Fibroblast of lung (primary cell): ENCODE measurements at regions not wholly inside any gene's neighbourhood (a gene's known extent, or its start where the extent isn't known, plus 50 kb on each side); places are given as distances from the start of the nearest gene placed in this dataset.

Experiments used
- CTCF ChIP-seq, 2 donors: IDR thresholded peaks in 1 of 2; conservative IDR thresholded peaks in 1 of 2; 1 replicate in 1 of 2; 2 replicates in 1 of 2; pipeline ENCODE4 v1.5.1; 2011 to 2012; ENCODE audit warnings: low read length in 2 of 2, control low read depth in 1 of 2, inconsistent platforms in 1 of 2, low read depth in 1 of 2, mild to moderate bottlenecking in 1 of 2
- EZH2 ChIP-seq: IDR thresholded peaks from 2 replicates; pipeline ENCODE4 v1.5.1; 2012; ENCODE audit warnings: low read length, control low read depth, mild to moderate bottlenecking; ENCODE audit errors: missing control alignments

DNA sequence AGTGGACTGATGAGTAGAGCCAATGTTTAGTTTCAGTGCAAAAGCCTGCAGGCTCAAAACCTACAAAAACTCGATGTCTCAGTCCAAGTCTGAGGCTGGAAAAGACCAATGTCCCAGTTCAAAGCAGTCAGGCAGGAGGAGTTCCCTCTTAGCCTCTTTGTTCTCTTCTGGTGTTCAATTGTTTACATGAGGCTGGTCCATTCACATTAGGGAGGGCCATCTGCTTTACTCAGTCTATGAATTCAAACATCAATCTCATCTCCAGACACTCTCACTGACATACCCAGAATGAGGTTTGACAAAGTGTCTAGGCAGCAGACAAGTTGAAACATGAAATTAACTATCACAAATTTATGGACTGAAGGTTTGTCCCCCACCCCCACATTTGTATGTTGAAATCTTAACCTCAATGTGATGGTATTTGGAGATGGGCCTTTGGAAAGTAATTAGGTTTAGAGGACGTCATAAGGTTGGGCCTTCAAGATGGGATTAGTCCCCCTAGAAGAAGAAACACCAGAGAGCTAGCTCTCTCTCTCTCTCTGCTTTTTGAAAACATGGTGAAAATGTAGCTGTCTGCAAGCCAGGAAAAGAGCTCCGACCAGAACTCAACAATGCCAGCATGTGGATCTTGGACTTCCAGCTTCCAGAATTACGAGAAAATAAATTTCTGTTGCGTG is 438.5 kb upstream of the RGMA start:
- TF ChIP-seq CTCF (conservative IDR thresholded peaks at IDR 0.05 in 1 of 2, IDR thresholded peaks at IDR 0.05 in 1 of 2; ENCODE audit: low read depth in 1 of 2, low read length in 2 of 2): no peak
- TF ChIP-seq EZH2: no peak
